NCI-H774 (cell line): ENCODE measurements at regions not wholly inside any gene's neighbourhood (a gene's known extent, or its start where the extent isn't known, plus 50 kb on each side); places are given as distances from the start of the nearest gene placed in this dataset.

Source experiments
- DNase-seq: peaks from one replicate; lab custom pipeline; 2025; lab: John Stamatoyannopoulos, UW

DNA sequence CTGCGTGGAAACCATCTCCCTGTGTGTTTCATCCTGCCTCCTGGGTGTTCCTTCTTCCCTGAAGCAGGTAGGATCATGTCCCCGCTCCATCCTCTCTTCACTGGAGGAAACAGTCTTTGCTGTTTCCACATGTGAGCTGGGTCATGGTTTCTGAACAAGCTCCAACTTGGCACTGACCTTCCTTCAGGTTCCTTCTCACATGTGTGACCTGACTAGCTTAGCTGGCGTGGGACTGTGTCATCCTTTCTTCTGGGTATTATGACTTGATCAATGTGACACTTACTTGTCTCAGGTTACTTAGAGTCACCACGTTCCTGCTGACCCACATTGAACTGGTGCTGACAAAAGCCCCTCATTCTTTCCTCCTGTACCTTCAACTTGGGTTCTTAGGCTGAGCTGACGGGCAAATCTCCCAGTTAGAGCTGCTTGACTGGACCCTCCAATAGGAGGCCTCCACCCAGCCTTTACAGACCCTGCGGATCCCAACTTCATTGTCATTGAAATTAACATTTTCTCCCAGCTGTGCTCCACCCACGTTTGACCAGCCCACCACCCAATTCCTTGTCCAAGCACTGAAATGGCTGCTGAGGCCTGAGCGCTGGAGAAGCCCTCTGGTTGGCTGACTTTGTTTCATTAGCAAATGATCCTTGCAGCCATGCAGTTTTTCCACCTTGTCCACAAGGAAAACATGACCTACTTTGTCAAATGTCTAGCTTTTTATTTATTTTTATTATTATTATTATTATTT is 128.1 kb downstream of the DDX1 start:
- no peak for DNase-seq

DNA sequence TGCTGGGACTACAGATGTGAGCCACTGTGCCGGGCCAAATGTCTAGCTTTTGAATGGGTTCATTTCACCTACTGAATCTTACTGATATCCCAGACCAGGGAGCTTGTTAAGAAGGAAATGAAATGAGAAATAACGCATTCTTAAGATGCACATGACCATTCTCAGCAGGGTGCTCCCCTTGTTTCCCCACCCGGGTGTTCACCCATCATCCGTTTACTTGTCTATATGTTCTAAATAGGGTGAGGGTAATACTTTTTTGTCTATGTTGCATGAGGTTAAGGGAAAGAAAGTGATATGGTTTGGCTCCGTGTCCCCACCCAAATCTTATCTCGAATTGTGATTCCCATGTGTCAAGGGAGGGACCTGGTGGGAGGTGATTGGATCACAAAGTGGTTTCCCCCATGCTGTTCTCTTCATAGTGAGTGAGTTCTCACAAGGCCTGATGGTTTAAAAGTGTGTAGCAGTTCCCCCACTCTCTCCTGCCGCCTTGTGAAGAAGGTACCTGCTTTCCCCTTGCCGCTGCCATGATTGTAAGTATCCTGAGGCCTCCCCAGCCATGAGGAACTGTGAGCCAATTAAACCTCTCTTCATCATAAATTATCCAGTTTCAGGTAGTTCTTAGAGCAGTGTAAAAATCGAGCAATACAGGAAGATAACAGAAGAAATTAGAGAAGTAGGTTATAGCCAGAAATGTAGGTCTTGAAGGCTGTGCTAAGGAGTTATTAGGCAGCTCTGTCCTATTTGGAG is 129.1 kb downstream of the DDX1 start:
- no peak for DNase-seq

DNA sequence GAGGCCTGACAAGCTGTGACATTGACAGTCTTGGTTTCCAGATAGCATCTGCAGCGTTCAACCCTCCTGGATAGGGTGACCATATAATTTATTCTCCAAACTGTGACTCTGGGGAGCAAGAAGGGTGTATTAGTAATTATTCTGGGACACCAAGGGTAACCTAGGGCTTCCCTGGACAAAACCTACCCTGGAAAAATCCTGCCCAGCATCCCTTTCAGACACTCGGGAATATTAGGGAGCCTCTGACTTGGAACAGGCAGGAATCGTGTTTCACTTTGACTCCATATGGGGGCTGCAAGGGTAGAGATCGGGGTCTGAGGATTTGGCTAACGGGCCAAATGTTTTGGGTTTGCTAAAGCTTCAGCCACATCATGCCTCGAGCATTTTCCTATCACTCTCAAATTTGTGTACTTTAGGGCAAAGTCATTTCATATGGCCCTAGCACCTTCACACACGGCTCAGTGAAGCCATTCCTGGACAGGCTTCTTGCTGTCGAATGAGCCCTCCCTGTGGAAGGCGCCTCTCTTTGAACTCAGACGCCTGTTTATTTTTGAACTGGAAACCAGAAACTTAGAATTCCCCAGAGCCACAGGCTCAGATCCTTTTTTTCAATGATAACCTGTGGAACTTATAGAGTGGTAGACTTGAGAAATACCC is 129.9 kb downstream of the DDX1 start:
- no peak for DNase-seq

DNA sequence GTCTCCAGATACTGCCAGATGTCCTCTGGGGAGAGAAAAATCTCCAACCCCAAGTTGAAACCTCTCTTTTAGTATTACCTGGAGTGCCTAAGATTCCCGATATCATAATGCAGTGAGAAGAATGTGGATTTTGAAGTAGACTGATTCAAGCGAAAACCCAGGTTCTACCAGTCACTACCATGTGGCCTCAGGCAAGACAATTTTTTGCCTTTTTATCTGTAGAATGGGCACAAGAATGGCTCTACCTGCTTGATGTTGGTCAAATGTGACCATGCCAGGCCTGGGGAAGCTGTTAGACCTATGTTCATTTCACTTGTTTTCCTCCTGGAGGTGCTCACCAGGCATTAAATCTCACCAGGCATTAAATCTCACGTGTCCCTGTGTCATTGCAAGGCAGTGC is 131.3 kb downstream of the DDX1 start:
- DNase-seq: no peak

DNA sequence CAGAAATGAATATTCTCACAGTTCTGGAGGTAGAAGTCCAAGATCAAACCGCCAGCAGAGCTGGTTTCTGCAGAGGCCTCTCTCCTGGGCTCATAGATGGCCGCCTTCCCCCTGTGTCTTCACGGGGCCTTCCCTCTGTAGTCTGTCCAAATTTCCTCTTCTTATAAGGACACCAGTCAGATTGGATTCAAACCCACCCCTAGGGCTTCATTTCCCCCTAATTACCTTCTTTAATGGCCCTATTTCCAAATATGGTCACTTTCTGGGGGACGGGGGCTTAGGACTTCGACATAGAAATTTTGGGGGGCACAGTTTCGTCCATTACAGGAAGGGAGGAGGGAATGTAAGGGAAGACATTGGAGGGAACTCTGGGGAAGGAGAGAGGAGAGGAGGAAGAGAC is 132.6 kb downstream of the DDX1 start:
- DNase-seq: no peak

DNA sequence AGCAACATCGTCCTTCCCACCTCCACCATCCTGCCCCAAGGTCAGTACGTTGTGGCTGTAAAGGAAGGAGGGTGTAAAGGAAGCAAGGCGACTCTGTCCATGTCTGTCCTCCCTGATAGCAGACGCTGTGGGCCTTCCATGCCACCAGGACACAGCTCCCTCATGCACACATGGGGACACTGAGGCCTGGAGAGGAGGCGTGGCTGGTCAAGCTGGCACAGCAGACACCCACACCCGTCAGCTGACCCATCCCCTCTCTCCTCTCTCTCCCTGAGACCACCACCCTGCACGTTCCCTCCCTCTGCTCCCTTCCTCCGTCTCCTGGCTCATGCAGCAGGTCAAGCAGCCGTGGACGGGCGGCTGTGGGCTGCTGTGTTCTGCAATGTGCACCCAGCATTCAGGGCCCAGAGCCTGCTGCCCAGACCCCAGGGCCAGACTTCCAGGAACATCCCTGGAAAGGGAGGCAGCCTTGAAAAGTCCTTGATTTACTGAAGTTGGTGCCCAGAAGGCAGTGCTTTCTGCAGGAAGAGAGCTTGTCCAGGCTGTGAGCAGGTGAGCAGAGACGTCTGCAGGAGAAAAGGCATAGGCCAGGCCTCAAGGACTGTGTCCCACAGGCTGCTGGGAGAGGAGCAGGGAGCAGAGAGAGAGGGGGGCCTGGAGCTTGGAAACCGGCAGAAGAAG is 133.6 kb downstream of the DDX1 start:
- no peak for DNase-seq

DNA sequence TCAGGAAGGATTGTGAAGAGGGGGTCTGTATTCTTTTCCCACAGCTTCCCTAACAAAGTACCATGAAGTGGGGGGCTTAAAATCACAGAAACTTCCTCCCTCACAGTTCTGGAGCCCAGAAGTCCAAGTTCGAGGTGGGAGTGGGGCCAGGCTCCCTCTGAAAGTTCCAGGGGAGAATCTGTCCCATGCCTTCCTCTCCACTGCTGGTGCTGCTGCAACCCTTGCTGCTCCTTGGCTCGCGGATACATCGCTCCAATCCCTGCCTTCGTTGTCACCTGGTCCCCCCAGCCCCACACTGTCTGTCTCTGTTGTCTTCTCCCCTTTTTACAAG is 134.1 kb downstream of the DDX1 start:
- no peak for DNase-seq

DNA sequence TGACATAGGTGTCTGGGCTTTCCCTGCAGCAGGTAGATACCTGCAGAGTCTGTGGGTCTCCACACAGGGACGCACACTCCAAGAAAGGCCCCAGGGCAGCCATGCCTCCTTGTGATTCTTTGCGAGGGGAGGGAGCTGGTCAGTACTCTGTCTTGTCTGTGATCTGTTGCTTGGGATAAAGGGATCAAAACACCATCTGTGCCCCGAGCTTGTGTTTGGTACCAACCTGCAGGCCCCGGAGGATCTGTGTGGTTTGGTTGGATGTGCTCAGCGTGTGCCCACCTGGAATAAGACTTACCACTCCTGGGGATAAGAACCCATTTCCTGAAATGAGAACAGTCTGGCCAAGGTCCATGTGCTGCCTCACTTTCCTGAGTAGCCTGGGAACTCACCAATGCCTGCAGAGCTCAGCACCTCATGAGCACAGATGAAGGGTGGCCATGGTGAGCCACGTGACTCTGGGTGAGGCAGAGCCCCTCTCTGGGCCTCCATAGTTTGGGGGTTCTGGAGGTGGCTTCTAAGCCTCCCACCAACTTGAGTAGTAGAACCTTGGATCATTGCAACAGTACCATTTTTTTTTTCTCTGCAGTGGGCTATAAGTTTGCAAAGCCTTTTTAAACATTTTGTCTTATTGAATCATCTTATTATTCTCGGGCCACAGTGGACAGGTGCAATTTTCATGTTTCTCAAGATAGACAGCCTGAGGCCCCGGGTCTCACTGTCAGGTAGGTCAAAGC is 134.8 kb downstream of the DDX1 start:
- no peak for DNase-seq

DNA sequence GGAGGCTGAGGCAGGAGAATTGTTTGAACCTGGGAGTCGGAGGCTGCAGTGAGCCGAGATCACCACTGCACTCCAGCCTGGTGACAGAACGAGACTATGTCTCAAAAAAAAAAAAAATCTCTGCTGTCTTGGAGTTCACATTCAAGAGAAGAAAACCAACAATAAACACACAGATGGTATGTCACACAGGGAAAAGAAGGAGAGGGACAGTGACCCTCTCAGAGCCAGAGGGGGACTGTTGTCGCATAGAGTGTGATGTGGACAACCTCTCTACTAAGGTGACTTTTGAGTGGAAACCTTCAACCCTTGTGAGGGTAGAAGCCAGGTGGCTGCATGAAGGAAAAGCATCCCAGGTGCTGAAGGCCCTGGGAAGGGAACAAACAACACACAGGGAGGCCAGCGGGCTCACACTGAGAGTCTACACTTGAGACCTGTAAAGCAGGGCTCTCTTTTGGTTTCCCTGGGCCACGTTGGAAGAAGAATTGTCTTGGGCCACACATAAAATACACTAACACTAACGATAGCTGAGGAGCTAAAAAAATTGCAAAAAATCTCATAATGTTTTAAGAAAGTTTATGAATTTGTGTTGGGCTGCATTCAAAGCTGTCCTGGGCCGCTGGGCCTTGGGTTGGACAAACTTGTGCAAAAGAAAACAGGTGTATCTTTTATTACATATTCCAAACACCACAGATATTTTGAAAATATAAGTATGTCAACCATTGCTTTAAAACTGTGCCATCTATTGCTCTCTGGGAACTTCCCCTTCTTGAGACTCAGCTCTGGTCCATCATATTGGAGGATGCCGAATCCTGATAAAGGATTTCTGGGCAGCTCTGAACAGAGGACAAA is 136.0 kb downstream of the DDX1 start:
- no peak for DNase-seq

DNA sequence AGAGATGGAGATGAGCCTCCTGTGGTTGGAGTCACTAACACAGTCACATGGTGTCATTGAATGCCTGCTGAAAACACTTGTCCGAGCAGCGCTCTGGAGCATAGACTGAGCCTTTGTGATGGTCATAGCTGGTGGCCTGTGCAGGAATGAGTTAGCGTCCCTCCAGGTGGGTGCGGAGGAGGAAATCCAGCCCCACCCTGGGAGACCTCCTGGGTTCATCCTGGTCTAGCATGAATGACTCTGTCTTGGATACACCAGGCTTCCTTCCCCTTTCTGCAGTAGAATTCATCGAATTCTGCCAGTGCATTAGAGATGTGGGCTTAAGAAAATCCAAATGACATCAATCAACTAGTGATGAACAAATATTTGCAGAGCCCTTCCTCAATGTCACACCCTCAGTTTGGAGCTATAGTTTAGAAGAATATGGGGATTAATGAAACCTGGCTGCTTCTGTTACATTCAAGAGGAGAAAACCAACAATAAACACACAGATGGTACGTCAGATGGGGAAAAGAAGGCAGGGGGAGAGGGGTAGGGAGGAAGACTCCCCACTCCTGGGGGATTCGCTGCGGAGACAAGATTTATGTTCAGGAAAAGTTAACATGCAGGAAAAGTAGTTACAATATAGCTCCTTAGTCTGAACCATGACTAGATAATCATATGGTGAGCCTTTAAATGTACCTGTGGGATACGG is 136.7 kb downstream of the DDX1 start:
- no peak for DNase-seq

DNA sequence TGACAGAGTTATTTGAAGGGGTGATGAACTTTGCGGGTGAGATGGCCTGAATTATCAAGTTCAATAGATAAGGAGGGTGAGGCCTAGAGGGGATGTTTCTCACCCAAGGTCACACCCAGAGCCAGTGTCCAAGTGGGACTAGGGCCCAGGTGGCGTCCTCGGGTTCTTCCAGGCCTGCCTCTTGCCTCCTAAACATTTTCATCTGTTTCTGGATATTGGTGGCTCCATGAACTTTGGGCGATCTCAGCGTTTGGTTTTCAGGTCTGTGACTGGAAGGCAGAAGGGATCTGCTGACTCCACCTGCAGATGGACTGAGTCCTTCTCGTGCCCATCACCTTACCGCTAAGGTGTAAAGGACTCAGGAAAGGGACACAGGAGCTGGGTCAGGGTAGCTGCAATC is 137.3 kb downstream of the DDX1 start:
- no peak for DNase-seq

DNA sequence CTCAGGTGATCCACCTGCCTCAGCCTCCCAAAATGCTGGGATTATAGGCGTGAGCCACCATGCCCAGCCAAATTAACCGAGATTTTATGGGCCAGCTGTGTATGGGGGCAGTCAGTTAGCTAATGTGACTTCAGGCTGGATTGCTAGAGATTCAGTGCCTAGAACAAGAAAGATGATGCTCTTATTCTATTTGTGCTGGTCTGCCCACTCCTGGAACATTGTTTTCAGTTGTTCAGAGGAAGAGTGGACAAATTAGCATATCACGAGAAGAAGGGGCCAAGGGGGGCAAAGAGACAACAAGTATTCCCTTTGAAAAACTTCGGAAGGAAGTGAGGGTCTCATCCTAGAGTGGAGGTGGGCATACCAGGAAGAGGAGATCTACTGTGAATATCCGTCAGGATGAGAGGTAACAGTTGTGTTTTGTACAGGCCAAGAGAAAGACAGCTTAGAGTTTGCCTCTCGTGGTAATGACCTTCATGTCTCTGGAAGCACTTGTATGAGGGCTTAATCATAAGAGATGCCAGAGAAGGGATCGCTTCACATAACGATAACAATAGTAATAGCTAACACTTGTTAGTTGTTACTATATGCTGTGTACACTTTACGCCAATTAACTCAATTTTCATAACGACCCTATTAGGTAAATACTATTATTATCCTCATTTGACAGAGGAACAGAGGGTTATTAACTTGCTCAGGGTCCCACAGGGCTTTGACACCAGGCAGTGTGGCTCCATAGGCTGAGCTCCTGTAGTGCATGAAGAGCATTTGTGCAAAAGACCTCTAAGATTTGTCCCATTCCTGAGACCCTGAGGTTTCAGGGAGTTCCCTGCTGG is 138.3 kb downstream of the DDX1 start:
- DNase-seq: no peak

DNA sequence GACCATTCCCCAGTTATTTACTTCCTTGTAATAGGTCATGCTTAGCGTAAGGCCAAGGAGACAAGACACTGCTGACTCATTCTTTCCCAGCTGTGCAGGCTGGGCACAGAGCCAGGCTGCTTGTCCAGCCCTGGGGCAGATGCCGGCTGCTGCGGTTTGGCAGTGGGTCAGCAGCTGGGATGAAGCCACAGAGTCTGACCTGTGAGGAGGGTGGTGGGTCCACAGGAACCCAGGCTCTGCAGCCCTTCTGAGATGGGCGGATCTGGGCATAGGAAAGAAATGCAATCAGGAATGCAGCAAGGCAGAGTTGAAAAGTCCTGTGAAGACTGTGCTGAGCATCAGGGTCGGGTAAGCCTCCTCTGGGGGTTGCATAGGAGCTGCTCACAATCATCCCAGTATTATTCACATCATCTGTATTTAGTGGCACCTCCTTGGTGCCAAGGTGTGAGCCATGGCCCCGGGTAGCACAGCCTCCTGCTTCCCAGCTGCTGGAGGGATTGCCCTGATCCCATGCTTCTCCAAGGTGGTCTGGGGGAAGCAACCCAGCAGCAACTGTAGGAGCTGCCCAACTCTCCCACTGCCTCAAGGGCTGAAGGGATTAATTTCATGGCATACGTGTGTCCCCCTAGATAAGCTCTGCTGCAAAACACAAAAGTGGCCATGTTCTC is 139.0 kb downstream of the DDX1 start:
- DNase-seq: peak; percentile 41

DNA sequence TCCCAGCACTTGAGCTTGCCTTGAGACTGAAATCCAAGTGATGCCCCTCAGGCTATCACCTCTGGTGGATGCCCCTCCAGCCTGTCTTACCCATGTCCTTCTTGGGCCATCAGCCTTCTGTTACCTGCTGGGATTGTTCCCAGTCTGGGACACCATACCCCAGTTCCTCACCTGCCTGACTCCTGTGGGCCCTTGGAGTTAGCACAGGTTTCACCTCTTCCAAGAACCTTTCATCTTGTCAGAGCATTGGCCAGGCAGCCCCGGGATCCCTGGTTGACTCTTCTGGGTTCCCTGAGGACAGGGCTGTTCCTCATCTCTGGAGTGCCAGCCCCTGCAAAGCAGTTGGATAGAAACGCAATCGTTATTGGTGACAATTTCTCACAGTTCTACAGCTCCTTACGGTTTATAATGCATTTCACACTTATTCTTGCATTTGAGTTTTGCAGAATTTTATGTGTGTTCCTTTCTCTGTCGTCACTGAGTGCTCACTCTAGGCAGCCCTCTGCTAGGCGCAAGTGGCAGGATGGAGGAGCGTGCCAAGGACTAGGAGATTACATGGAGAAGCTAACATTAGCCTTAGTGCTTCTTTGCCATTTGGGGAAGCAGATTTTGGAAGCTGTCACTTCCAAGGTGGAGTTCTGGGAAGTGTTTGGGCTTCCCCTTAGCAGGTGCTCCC is 139.7 kb downstream of the DDX1 start:
- no peak for DNase-seq

DNA sequence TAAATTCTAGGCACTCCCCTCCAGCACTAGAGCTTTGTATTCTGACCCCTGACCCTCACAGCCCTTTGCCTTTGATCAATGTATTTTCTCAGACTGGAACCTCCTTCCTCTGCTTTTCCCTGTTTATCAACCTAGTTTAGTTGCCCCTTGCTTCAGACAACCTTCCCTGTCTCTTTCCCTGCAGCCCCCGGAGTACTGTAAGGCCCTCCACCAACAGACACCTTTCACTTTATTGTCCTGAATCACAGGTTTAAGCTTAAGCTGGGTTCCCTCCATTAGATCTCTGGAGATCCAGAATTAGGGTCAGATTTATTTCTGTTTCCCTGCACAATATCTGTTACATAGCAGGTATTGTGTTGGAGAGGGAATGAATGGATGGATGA is 140.2 kb downstream of the DDX1 start:
- DNase-seq: no peak

DNA sequence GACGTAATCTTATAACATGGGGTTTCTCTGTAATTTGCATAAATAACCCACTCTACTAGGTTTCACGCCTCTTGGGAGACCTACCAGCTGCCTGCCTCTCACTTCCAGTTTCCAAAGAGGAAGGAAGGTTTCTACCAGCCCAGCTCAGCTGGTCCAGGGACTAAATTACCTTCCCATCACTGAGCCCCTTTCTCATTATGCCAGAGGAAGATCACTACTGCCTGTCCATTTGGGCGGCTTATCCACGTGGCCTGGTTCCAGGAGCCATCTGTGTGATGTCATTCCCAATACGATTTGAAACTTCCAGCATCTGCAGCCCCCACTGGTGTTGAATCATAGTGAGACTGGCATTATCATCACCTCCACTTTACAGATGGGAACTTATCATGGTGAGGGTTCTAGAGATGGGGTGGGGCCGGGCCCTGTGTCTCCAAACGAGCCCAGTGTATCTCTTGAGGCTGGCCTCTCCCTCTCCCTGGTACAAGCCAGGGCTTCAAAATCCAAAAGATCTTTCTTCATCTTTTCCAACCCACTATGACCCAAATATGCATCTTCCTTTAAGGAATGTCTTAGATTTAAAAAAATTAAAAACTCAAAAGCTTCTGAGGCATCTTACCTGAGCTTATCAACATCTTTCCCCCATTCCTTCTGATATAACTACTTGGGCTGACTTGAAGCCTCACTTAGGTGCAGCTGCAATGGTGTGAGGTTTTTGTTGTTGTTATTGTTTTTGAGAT is 140.8 kb downstream of the DDX1 start:
- no peak for DNase-seq

DNA sequence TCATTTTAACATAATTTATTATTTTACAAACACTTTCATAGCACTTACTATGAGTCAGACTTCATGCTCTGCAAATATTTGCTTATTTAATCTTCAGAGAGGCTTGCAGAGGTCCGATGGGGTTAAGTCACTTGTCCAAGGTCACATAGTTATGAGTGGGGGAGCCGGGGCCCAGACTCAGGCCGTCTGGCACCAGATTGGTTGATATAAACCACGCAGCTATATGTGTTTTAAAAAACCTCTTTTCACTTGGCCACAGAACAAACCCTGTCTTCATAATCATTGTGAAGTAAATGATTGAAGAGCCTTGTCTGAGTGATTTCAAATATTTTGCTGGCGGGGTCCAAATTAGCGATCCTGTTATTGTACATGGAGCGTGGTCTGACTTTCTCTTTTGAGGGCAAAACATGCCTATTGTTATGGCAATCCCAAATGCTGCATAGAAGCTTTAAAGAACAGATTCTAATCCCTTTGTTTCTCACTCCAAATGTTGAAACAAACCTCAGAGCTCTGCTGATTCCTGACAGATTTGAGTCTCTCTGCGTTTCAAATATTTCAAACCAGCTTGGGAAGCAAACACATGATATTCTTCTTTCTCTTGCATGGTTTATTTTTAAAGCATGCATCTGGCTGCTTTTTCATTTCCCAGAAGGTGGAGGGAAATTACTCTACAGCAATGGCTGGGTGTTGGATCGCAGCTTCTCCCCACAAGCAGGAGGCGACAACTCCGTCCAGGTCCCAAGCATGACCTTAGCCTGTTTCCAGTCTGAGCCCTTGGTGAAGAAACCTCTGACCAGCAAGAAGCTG is 142.4 kb downstream of the DDX1 start:
- no peak for DNase-seq
